K562 (cell line): ENCODE measurements at regions not wholly inside any gene's neighbourhood (a gene's known extent, or its start where the extent isn't known, plus 50 kb on each side); places are given as distances from the start of the nearest gene placed in this dataset.

Experiments used
- ATAC-seq: fragments of 200-7000 bp; cut with Tn5 transposase; 3 replicates; pipeline ENCODE4 v1.9.1; 2020; ENCODE audit warnings: moderate library complexity
- BruUV-seq: library from RNA; stranded (reverse); fragments of 400-500 nt; replicated peaks from 2 replicates; lab custom pipeline; 2021; lab: Mats Ljungman, UMichigan
- CTCF ChIA-PET: fragments of 300-600 bp; formaldehyde crosslinking; extraction: SDS; loops from one replicate; lab custom pipeline; 2021; ENCODE audit warnings: low intra/inter-chr PET ratio; lab: Yijun Ruan, JAX
- POLR2A ChIA-PET: fragments of 300-600, 350-650 bp; sonication (Branson Sonifier 250); formaldehyde crosslinking; extraction: SDS; loops from one replicate; lab custom pipeline; 2021; ENCODE audit warnings: antibody characterized with exemption, inconsistent platforms; lab: Yijun Ruan, JAX
- DNase-seq, 4 experiments: peaks; one replicate each; pipeline versions ENCODE4 v3.0.0 to v3.0.0-alpha.2; 2011 to 2018; ENCODE audit warnings: low spot score in 3 of 4, mixed read lengths in 3 of 4; ENCODE audit errors: extremely low read depth in 1 of 4
- FAIRE-seq: peaks from 2 replicates; lab custom pipeline; 2011; peaks lifted over from hg19 to GRCh38; lab: Jason Lieb, UNC
- H2AFZ ChIP-seq: 2 replicates; pipeline ENCODE4 v1.6.0; 2011; ENCODE audit warnings: low read depth, low read length, control low read depth, inconsistent platforms
- H3K27ac ChIP-seq: fragments of 200-600 bp; 3 replicates; pipeline ENCODE4 v1.8.0; 2011; ENCODE audit warnings: low read depth, mild to moderate bottlenecking, control low read depth, inconsistent platforms, low read length, moderate library complexity, mixed read lengths; ENCODE audit errors: extremely low read depth
- H3K27me3 ChIP-seq, 2 experiments: fragments of 300-600 bp in 1 of 2; 2 replicates in 1 of 2; 3 replicates in 1 of 2; pipeline versions ENCODE4 v1.6.0 to v1.8.0; 2011; ENCODE audit warnings: inconsistent platforms in 2 of 2, low read length in 2 of 2, mild to moderate bottlenecking in 1 of 2, mixed read lengths in 1 of 2, moderate library complexity in 1 of 2; ENCODE audit not compliant: control insufficient read depth in 2 of 2, insufficient read depth in 2 of 2
- H3K36me3 ChIP-seq: fragments of 300-600 bp; 3 replicates; pipeline ENCODE4 v1.8.0; 2011; ENCODE audit warnings: mild to moderate bottlenecking, low read length, inconsistent platforms; ENCODE audit not compliant: control insufficient read depth, insufficient read depth
- H3K4me1 ChIP-seq, 2 experiments: fragments of 200-600 bp in 1 of 2; replicated peaks in 1 of 2; 2 replicates in 1 of 2; 3 replicates in 1 of 2; pipeline versions ENCODE4 v1.5.1 to v1.8.0; 2011; ENCODE audit warnings: inconsistent platforms in 2 of 2, low read length in 2 of 2, mild to moderate bottlenecking in 1 of 2, mixed read lengths in 1 of 2, moderate library complexity in 1 of 2; ENCODE audit not compliant: control insufficient read depth in 2 of 2, insufficient read depth in 2 of 2
- H3K4me2 ChIP-seq: 2 replicates; pipeline ENCODE4 v1.6.1; 2011; ENCODE audit warnings: low read length, control low read depth, inconsistent platforms, mixed read lengths; ENCODE audit not compliant: insufficient read depth
- H3K4me3 ChIP-seq: fragments of 200-600 bp; sonication (generic), shearing (Covaris generic); 2 replicates; pipeline ENCODE4 v1.5.1; 2016; ENCODE audit warnings: control low read depth, inconsistent platforms
- H3K79me2 ChIP-seq: fragments of 200-600 bp; 3 replicates; pipeline ENCODE4 v1.8.0; 2011; ENCODE audit warnings: low read length, inconsistent platforms; ENCODE audit not compliant: control insufficient read depth, insufficient read depth
- H3K9ac ChIP-seq, 2 experiments: 2 replicates each; pipeline versions ENCODE4 v1.6.0 to v1.6.1; 2011; ENCODE audit warnings: low read depth in 2 of 2, low read length in 2 of 2, control low read depth in 1 of 2, inconsistent platforms in 1 of 2, mild to moderate bottlenecking in 1 of 2, mixed read lengths in 1 of 2; ENCODE audit not compliant: insufficient read depth in 1 of 2
- H3K9me1 ChIP-seq: one replicate; pipeline ENCODE4 v1.6.0; 2011; ENCODE audit warnings: inconsistent platforms, mild to moderate bottlenecking, low read length, moderate library complexity; ENCODE audit not compliant: control insufficient read depth, insufficient read depth
- H3K9me3 ChIP-seq: replicated peaks from 2 replicates; pipeline ENCODE4 v1.5.1; 2011; ENCODE audit warnings: low read depth, low read length, inconsistent platforms; ENCODE audit not compliant: control insufficient read depth, insufficient read depth
- H4K20me1 ChIP-seq: replicated peaks from 2 replicates; pipeline ENCODE4 v1.6.1; 2011; ENCODE audit warnings: low read length, inconsistent platforms, mixed read lengths; ENCODE audit not compliant: control insufficient read depth, insufficient read depth
- BRF1 ChIP-seq: IDR thresholded peaks from 3 replicates; pipeline ENCODE4 v1.6.1; 2011; ENCODE audit warnings: borderline replicate concordance, mild to moderate bottlenecking; ENCODE audit not compliant: insufficient read length; ENCODE audit errors: extremely low read depth
- CBX5 ChIP-seq: IDR thresholded peaks from 2 replicates; pipeline ENCODE4 v1.6.1; 2014; ENCODE audit warnings: low read depth, borderline replicate concordance
- CLOCK ChIP-seq: fragments of 250-450 bp; sonication (Bioruptor Pico); IDR thresholded peaks from 2 replicates; pipeline ENCODE4 v1.4.0; 2020; ENCODE audit warnings: mild to moderate bottlenecking, moderate library complexity, borderline replicate concordance
- ETV1 ChIP-seq: fragments of 450-650 bp; conservative IDR thresholded peaks from 2 replicates; pipeline ENCODE4 v1.6.1; 2016; ENCODE audit warnings: missing genetic modification characterization, control low read depth, low read depth, missing compliant biosample characterization
- MLLT1 ChIP-seq, 2 experiments: fragments of 450-650 bp; IDR thresholded peaks; 2 replicates each; pipeline ENCODE4 v1.6.1; 2016
- POLR2AphosphoS2 ChIP-seq: IDR thresholded peaks from 2 replicates; pipeline ENCODE4 v1.6.1; 2012; ENCODE audit warnings: low read length, improper control_type of control experiment
- ZBTB40 ChIP-seq, 2 experiments: fragments of 450-650 bp in 1 of 2; sonication (generic) in 1 of 2; formaldehyde crosslinking in 1 of 2; IDR thresholded peaks; 2 replicates each; pipeline versions ENCODE4 v1.7.1 to v1.9.0; 2016 to 2022; ENCODE audit warnings: inconsistent platforms in 1 of 2, mild to moderate bottlenecking in 1 of 2, missing genetic modification reagents in 1 of 2
- WGBS: fragments of 100-300 bp; shearing (Covaris generic); methylation state at CpG from one replicate; pipeline ENCODE4 v1.1.6; 2016; ENCODE audit warnings: low coverage, mixed read lengths; ENCODE audit not compliant: insufficient coverage; ENCODE audit errors: missing lambda C conversion rate; 5-methylcytosine and 5-hydroxymethylcytosine counted together
- in situ Hi-C: fragments of 300-500 bp; cut with MboI; formaldehyde crosslinking; loops from 4 replicates; pipeline ENCODE4 v1.15.0; 2018; ENCODE audit warnings: inconsistent platforms, mixed read lengths
- intact Hi-C: fragments of 100-400 bp; cut with micrococcal nuclease; formaldehyde crosslinking; loops from 2 replicates; pipeline ENCODE4 v1.14.2; 2022

GRCh38 chr18:25005541-25006403 lies 346.2 kb downstream of the ZNF521 start:
- ChIA-PET CTCF (interaction anchor here (0.7 kb wide), 1 partner anchor 752 kb away, joined by 3 read pairs; no protein-coding TSS in a partner anchor), POLR2A (interaction anchor here (0.6 kb wide), 1 partner anchor 127 kb away, joined by 3 read pairs; no protein-coding TSS in a partner anchor)
- WGBS: 0% methylated on average over 6 of the region's 6 CpGs
- Histone ChIP-seq H3K9me3 (no peaks in the 10 kb centered on the region), H3K4me2 (no peak overlapping the region), H3K27me3 (no peaks in the 10 kb centered on the region), H3K36me3 (no peaks in the 10 kb centered on the region), H3K4me3 (no peak overlapping the region), H4K20me1 (no peaks in the 10 kb centered on the region), H3K9me1 (no peaks in the 10 kb centered on the region), H3K4me1 (no peaks in the 10 kb centered on the region), H3K9ac (no peak overlapping the region), H3K79me2 (no peaks in the 10 kb centered on the region), H3K27ac (no peak overlapping the region), H2AFZ (no peak overlapping the region)
- ATAC-seq (no peak), FAIRE-seq (no peak), DNase-seq (no peak)
- no TSS peak for BruUV-seq
- intact Hi-C loops: no loop called here
- in situ Hi-C loops: no loop called here
- no peak for TF ChIP-seq ZBTB40 (IDR thresholded peaks at IDR 0.05)
- TF ChIP-seq ZBTB40 (CRISPR knock-in tag; IDR thresholded peaks at IDR 0.05): no peak
- TF ChIP-seq ETV1: no peak
- TF ChIP-seq CLOCK (CRISPR knock-in tag): no peak
- no peak for TF ChIP-seq BRF1
- no peak for TF ChIP-seq CBX5
- TF ChIP-seq POLR2AphosphoS2: no peak
- TF ChIP-seq MLLT1 (IDR thresholded peaks at IDR 0.05): no peak
